HepG2 (cell line): ENCODE measurements at regions not wholly inside any gene's neighbourhood (a gene's known extent, or its start where the extent isn't known, plus 50 kb on each side); places are given as distances from the start of the nearest gene placed in this dataset.

ENCODE experiments used
- ATAC-seq: fragments of 200-7000 bp; cut with Tn5 transposase; 3 replicates; pipeline ENCODE4 v1.9.1; 2020; ENCODE audit warnings: mild to moderate bottlenecking, moderate library complexity
- BruUV-seq: library from RNA; stranded (reverse); fragments of 400-500 nt; replicated peaks from 2 replicates; lab custom pipeline; 2021; lab: Mats Ljungman, UMichigan
- CTCF ChIA-PET: fragments of 300-600 bp; formaldehyde crosslinking; extraction: SDS; loops from one replicate; lab custom pipeline; 2021; ENCODE audit warnings: low total read pairs, inconsistent platforms, low intra/inter-chr PET ratio; lab: Yijun Ruan, JAX
- POLR2A ChIA-PET: fragments of 350-600 bp; sonication (Branson Sonifier 250); formaldehyde crosslinking; loops from one replicate; lab custom pipeline; 2020; ENCODE audit warnings: antibody characterized with exemption, inconsistent platforms; lab: Yijun Ruan, JAX
- DNase-seq: peaks from one replicate; pipeline ENCODE4 v3.0.0-alpha.2; 2015; ENCODE audit warnings: low spot score
- FAIRE-seq: peaks from 3 replicates; lab custom pipeline; 2011; peaks lifted over from hg19 to GRCh38; lab: Jason Lieb, UNC
- H2AFZ ChIP-seq: one replicate; pipeline ENCODE4 v1.6.1; 2011; ENCODE audit warnings: low read length, inconsistent platforms
- H3K27ac ChIP-seq: fragments of 300-600 bp; 3 replicates; pipeline ENCODE4 v1.8.0; 2011; ENCODE audit warnings: mixed run types, mild to moderate bottlenecking, mixed read lengths, low read length, inconsistent platforms; ENCODE audit not compliant: insufficient read depth; ENCODE audit errors: extremely low read length
- H3K27me3 ChIP-seq, 2 experiments: fragments of 200-600 bp in 1 of 2; 2 replicates in 1 of 2; 3 replicates in 1 of 2; pipeline versions ENCODE4 v1.6.0 to v1.8.0; 2011; ENCODE audit warnings: low read length in 2 of 2, mild to moderate bottlenecking in 2 of 2, moderate library complexity in 2 of 2, inconsistent platforms in 1 of 2; ENCODE audit not compliant: insufficient read depth in 2 of 2, control insufficient read depth in 1 of 2
- H3K36me3 ChIP-seq, 2 experiments: fragments of 200-600 bp in 1 of 2; replicated peaks in 1 of 2; 2 replicates in 1 of 2; 3 replicates in 1 of 2; pipeline versions ENCODE4 v1.5.1 to v1.8.0; 2011; ENCODE audit warnings: low read length in 2 of 2, inconsistent platforms in 1 of 2; ENCODE audit not compliant: insufficient read depth in 2 of 2, control insufficient read depth in 1 of 2
- H3K4me1 ChIP-seq: 2 replicates; pipeline ENCODE4 v1.5.1; 2012; ENCODE audit warnings: low read length, inconsistent platforms; ENCODE audit not compliant: insufficient read depth
- H3K4me2 ChIP-seq: 2 replicates; pipeline ENCODE4 v1.6.0; 2011; ENCODE audit warnings: low read depth, low read length, inconsistent platforms
- H3K4me3 ChIP-seq, 3 experiments: fragments of 200-600 bp in 1 of 3; sonication (generic), shearing (Covaris generic) in 1 of 3; replicated peaks in 1 of 3; 2 replicates each; pipeline ENCODE4 v1.5.1; 2011 to 2016; ENCODE audit warnings: low read length in 3 of 3, inconsistent platforms in 2 of 3, low read depth in 2 of 3, mild to moderate bottlenecking in 2 of 3, control low read depth in 1 of 3, mixed read lengths in 1 of 3; ENCODE audit not compliant: insufficient read depth in 1 of 3
- H3K79me2 ChIP-seq: one replicate; pipeline ENCODE4 v1.6.1; 2011; ENCODE audit warnings: low read length, inconsistent platforms; ENCODE audit not compliant: insufficient read depth
- H3K9ac ChIP-seq: 2 replicates; pipeline ENCODE4 v1.6.0; 2011; ENCODE audit warnings: mild to moderate bottlenecking, low read depth, low read length, inconsistent platforms; ENCODE audit not compliant: insufficient read depth
- H3K9me3 ChIP-seq: 2 replicates; pipeline ENCODE4 v1.5.1; 2012; ENCODE audit warnings: mild to moderate bottlenecking, low read length
- H4K20me1 ChIP-seq: 2 replicates; pipeline ENCODE4 v1.6.0; 2011; ENCODE audit warnings: inconsistent platforms, mild to moderate bottlenecking, low read length, moderate library complexity; ENCODE audit not compliant: insufficient read depth
- GABPB1 ChIP-seq: IDR thresholded peaks from 2 replicates; pipeline ENCODE4 v1.6.1; 2016; ENCODE audit warnings: mild to moderate bottlenecking, missing genetic modification reagents, moderate library complexity, missing compliant biosample characterization
- MTF2 ChIP-seq: sonication (generic); formaldehyde crosslinking; IDR thresholded peaks from 2 replicates; pipeline ENCODE4 v1.5.0; 2020; ENCODE audit warnings: missing genetic modification reagents, borderline replicate concordance
- PAF1 ChIP-seq: IDR thresholded peaks from 2 replicates; pipeline ENCODE4 v1.6.1; 2016; ENCODE audit warnings: missing genetic modification reagents, missing compliant biosample characterization
- PAXIP1 ChIP-seq: sonication (generic); formaldehyde crosslinking; conservative IDR thresholded peaks from 2 replicates; pipeline ENCODE4 v1.4.0; 2020; ENCODE audit warnings: mild to moderate bottlenecking, missing genetic modification reagents, moderate library complexity
- PHF5A ChIP-seq: IDR thresholded peaks from one replicate; pipeline ENCODE4 v1.6.1; 2018; ENCODE audit warnings: low read depth, missing genetic modification reagents; ENCODE audit not compliant: unreplicated experiment
- RBFOX2 ChIP-seq: fragments of 200-400 bp; formaldehyde crosslinking; IDR thresholded peaks from 2 replicates; pipeline ENCODE4 v1.6.1; 2017; ENCODE audit warnings: low read depth, mild to moderate bottlenecking, low read length
- ZNF12 ChIP-seq: sonication (generic); formaldehyde crosslinking; IDR thresholded peaks from 2 replicates; pipeline ENCODE4 v1.5.0; 2020; ENCODE audit warnings: missing genetic modification reagents
- ZNF556 ChIP-seq: sonication (generic); formaldehyde crosslinking; IDR thresholded peaks from 2 replicates; pipeline ENCODE4 v1.4.0; 2020; ENCODE audit warnings: mild to moderate bottlenecking, missing genetic modification reagents, borderline replicate concordance
- ZNF605 ChIP-seq: sonication (generic); formaldehyde crosslinking; IDR thresholded peaks from 2 replicates; pipeline ENCODE4 v1.8.0; 2022; ENCODE audit warnings: mild to moderate bottlenecking, missing genetic modification reagents
- ZNF616 ChIP-seq: sonication (generic); formaldehyde crosslinking; IDR thresholded peaks from 2 replicates; pipeline ENCODE4 v1.5.0; 2020; ENCODE audit warnings: low read depth, mild to moderate bottlenecking, missing genetic modification reagents
- ZNF782 ChIP-seq: sonication (generic); formaldehyde crosslinking; IDR thresholded peaks from 2 replicates; pipeline ENCODE4 v1.4.0; 2020; ENCODE audit warnings: missing genetic modification reagents, mild to moderate bottlenecking, borderline replicate concordance
- whole genome bisulfite sequencing: methylation state at CpG from one replicate; pipeline ENCODE4 v1.1.6; 2017; ENCODE audit warnings: low lambda C conversion rate; 5-methylcytosine and 5-hydroxymethylcytosine counted together
- in situ Hi-C: cut with HindIII; loops from 2 replicates; pipeline ENCODE4 v1.10.0; 2017; ENCODE audit warnings: low pct_unique_long_range_greater_than_20kb; ENCODE audit not compliant: extremely low pct_ligation_motif_present
- intact Hi-C: fragments of 100-400 bp; cut with micrococcal nuclease; formaldehyde crosslinking; loops from one replicate; pipeline ENCODE4 v1.10.0; 2022; ENCODE audit not compliant: unreplicated experiment
- TF ChIP-seq, protein P1 (sequence below): IDR thresholded peaks from 2 replicates; pipeline ENCODE4 v1.6.1; 2018; ENCODE audit warnings: missing genetic modification reagents
- TF ChIP-seq, protein P2 (sequence below): sonication (generic); formaldehyde crosslinking; IDR thresholded peaks from 2 replicates; pipeline ENCODE4 v1.5.0; 2020; ENCODE audit warnings: mild to moderate bottlenecking, missing genetic modification reagents, borderline replicate concordance

GRCh38 chr4:3835527-3836405 is 69.6 kb downstream of the ADRA2C start:
- peak overlapping the region in 2 of 3 experiments; percentile 28 to 36; a peak in 2 of 6 replicates for H3K4me3 ChIP-seq
- no peak overlapping the region for H2AFZ ChIP-seq
- H3K27ac ChIP-seq, result peak overlapping the region; percentile 95
- ATAC-seq (peak; percentile 3), DNase-seq (no peak), FAIRE-seq (no peak)
- CTCF ChIA-PET, result no interaction called here
- H3K36me3 ChIP-seq, result no peaks in the 10 kb centered on the region
- H3K79me2 ChIP-seq, result no peaks in the 10 kb centered on the region
- intact Hi-C loops (loop anchor here (2.0 kb wide), 2 partner anchors 13 to 55 kb away; no protein-coding TSS in a partner anchor), in situ Hi-C loops (loop anchor here (5.0 kb wide), 1 partner anchor 53 kb away; no protein-coding TSS in a partner anchor)
- peak overlapping the region; percentile 58 for H3K4me2 ChIP-seq
- H3K27me3 ChIP-seq, result no peaks in the 10 kb centered on the region
- H4K20me1 ChIP-seq, result no peaks in the 10 kb centered on the region
- H3K9ac ChIP-seq, result peak overlapping the region; percentile 81
- H3K9me3 ChIP-seq, result no peaks in the 10 kb centered on the region
- POLR2A ChIA-PET, result interaction anchor here (0.7 to 4.8 kb wide), 16 partner anchors 8 to 481 kb away, joined by 3 to 78 read pairs (median 6); no protein-coding TSS in a partner anchor
- H3K4me1 ChIP-seq, result peaks cover 91% of the 10 kb centered on the region
- WGBS, result 83% methylated on average over 14 of the region's 22 CpGs
- BruUV-seq, result TSS peak; percentile 97
- TF ChIP-seq PHF5A (no peak), PAXIP1 (CRISPR knock-in tag) (peak; percentile 20; the same call in 1 of the 2 replicates), PAF1 (peak; percentile 63; the same call in 1 of the 2 replicates), RBFOX2 (peak; percentile 95), ZNF556 (CRISPR knock-in tag) (no peak), ZNF782 (CRISPR knock-in tag) (0 out of 2 replicates have a peak, but pooled peaks have one; percentile 31), ZNF616 (0 out of 2 replicates have a peak, but pooled peaks have one; percentile 10), GABPB1 (0 out of 2 replicates have a peak, but pooled peaks have one; percentile 23), ZNF605 (CRISPR knock-in tag) (0 out of 2 replicates have a peak, but pooled peaks have one; percentile 52), ZNF12 (CRISPR knock-in tag) (0 out of 2 replicates have a peak, but pooled peaks have one; percentile 9), MTF2 (CRISPR knock-in tag) (0 out of 2 replicates have a peak, but pooled peaks have one; percentile 73)
- TF ChIP-seq, protein P1, sequence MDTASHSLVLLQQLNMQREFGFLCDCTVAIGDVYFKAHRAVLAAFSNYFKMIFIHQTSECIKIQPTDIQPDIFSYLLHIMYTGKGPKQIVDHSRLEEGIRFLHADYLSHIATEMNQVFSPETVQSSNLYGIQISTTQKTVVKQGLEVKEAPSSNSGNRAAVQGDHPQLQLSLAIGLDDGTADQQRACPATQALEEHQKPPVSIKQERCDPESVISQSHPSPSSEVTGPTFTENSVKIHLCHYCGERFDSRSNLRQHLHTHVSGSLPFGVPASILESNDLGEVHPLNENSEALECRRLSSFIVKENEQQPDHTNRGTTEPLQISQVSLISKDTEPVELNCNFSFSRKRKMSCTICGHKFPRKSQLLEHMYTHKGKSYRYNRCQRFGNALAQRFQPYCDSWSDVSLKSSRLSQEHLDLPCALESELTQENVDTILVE, result peak; percentile 29; the same call in 1 of the 2 replicates
- TF ChIP-seq, protein P2, sequence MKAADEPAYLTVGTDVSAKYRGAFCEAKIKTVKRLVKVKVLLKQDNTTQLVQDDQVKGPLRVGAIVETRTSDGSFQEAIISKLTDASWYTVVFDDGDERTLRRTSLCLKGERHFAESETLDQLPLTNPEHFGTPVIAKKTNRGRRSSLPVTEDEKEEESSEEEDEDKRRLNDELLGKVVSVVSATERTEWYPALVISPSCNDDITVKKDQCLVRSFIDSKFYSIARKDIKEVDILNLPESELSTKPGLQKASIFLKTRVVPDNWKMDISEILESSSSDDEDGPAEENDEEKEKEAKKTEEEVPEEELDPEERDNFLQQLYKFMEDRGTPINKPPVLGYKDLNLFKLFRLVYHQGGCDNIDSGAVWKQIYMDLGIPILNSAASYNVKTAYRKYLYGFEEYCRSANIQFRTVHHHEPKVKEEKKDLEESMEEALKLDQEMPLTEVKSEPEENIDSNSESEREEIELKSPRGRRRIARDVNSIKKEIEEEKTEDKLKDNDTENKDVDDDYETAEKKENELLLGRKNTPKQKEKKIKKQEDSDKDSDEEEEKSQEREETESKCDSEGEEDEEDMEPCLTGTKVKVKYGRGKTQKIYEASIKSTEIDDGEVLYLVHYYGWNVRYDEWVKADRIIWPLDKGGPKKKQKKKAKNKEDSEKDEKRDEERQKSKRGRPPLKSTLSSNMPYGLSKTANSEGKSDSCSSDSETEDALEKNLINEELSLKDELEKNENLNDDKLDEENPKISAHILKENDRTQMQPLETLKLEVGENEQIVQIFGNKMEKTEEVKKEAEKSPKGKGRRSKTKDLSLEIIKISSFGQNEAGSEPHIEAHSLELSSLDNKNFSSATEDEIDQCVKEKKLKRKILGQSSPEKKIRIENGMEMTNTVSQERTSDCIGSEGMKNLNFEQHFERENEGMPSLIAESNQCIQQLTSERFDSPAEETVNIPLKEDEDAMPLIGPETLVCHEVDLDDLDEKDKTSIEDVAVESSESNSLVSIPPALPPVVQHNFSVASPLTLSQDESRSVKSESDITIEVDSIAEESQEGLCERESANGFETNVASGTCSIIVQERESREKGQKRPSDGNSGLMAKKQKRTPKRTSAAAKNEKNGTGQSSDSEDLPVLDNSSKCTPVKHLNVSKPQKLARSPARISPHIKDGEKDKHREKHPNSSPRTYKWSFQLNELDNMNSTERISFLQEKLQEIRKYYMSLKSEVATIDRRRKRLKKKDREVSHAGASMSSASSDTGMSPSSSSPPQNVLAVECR, result 0 out of 2 replicates have a peak, but pooled peaks have one; percentile 35
